ENCODE measurements at regions not wholly inside any gene's neighbourhood (a gene's known extent, or its start where the extent isn't known, plus 50 kb on each side); places are given as distances from the start of the nearest gene placed in this dataset.

- ATAC-seq (ENCODE audit: poor library complexity) (no peak), DNase-seq (no peak)
- Mint-ChIP-seq H3K27me3 (no peaks in the 10 kb centered on the region), H3K9me3 (peaks cover 16% of the 10 kb centered on the region), H3K4me1 (ENCODE audit: low read depth) (no peaks in the 10 kb centered on the region), H3K27ac (no peak overlapping the region), H3K4me3 (no peak overlapping the region), H3K36me3 (ENCODE audit: low read depth) (no peaks in the 10 kb centered on the region)
- intact Hi-C loops (cut with DNase I, micrococcal nuclease): no loop called here
- H3K4me1 ChIP-seq (ENCODE audit: insufficient read depth, low read length): no peaks in the 10 kb centered on the region
- ChIA-PET CTCF (no interaction called here), POLR2A (no interaction called here)
- TF ChIP-seq CTCF (IDR thresholded peaks at IDR 0.05): no peak
- no peaks in the 10 kb centered on the region for H3K27me3 ChIP-seq (ENCODE audit: control insufficient read depth in 1 of 2, insufficient read depth in 2 of 2, low read length in 2 of 2)
- H3K27ac ChIP-seq (ENCODE audit: low read depth in 1 of 2, low read length in 2 of 2): no peak overlapping the region
- no peak overlapping the region for H3K4me3 ChIP-seq (ENCODE audit: low read length)
- H3K36me3 ChIP-seq (ENCODE audit: insufficient read depth, low read length): no peaks in the 10 kb centered on the region
- H3K9me3 ChIP-seq (ENCODE audit: control insufficient read depth in 1 of 2, insufficient read depth in 1 of 2, low read length in 2 of 2): no peaks in the 10 kb centered on the region
Measured at GRCh38 chr14:87271331-87271730, 721.7 kb downstream of the GALC start.

GRCh38 chr14:87268997-87269396 lies 724.0 kb downstream of the GALC start:
- Mint-ChIP-seq H3K4me1 (ENCODE audit: low read depth) (no peaks in the 10 kb centered on the region), H3K9me3 (peaks cover 15% of the 10 kb centered on the region), H3K27me3 (no peaks in the 10 kb centered on the region), H3K27ac (no peak overlapping the region), H3K4me3 (no peak overlapping the region), H3K36me3 (ENCODE audit: low read depth) (no peaks in the 10 kb centered on the region)
- Histone ChIP-seq H3K4me1 (ENCODE audit: insufficient read depth, low read length) (no peaks in the 10 kb centered on the region), H3K4me3 (ENCODE audit: low read length) (no peak overlapping the region), H3K9me3 (ENCODE audit: control insufficient read depth in 1 of 2, insufficient read depth in 1 of 2, low read length in 2 of 2) (no peaks in the 10 kb centered on the region), H3K36me3 (ENCODE audit: insufficient read depth, low read length) (no peaks in the 10 kb centered on the region), H3K27me3 (ENCODE audit: control insufficient read depth in 1 of 2, insufficient read depth in 2 of 2, low read length in 2 of 2) (no peaks in the 10 kb centered on the region), H3K27ac (ENCODE audit: low read depth in 1 of 2, low read length in 2 of 2) (no peak overlapping the region)
- POLR2A ChIA-PET: no interaction called here
- CTCF ChIA-PET: no interaction called here
- no peak for ATAC-seq (ENCODE audit: poor library complexity)
- no peak for DNase-seq
- no peak for TF ChIP-seq CTCF (IDR thresholded peaks at IDR 0.05)
- intact Hi-C loops (cut with DNase I, micrococcal nuclease): no loop called here

GRCh38 chr14:87264796-87265195 lies 728.2 kb downstream of the GALC start:
- H3K36me3 Mint-ChIP-seq (ENCODE audit: low read depth): no peaks in the 10 kb centered on the region
- no peak overlapping the region for H3K27ac Mint-ChIP-seq
- H3K9me3 ChIP-seq (ENCODE audit: control insufficient read depth in 1 of 2, insufficient read depth in 1 of 2, low read length in 2 of 2): no peaks in the 10 kb centered on the region
- H3K27me3 Mint-ChIP-seq: no peaks in the 10 kb centered on the region
- peaks cover 16% of the 10 kb centered on the region for H3K9me3 Mint-ChIP-seq
- intact Hi-C loops (cut with DNase I, micrococcal nuclease): no loop called here
- H3K4me1 ChIP-seq (ENCODE audit: insufficient read depth, low read length): no peaks in the 10 kb centered on the region
- no peaks in the 10 kb centered on the region for H3K27me3 ChIP-seq (ENCODE audit: control insufficient read depth in 1 of 2, insufficient read depth in 2 of 2, low read length in 2 of 2)
- DNase-seq: no peak
- H3K27ac ChIP-seq (ENCODE audit: low read depth in 1 of 2, low read length in 2 of 2): no peak overlapping the region
- no peaks in the 10 kb centered on the region for H3K36me3 ChIP-seq (ENCODE audit: insufficient read depth, low read length)
- no peak for TF ChIP-seq CTCF (IDR thresholded peaks at IDR 0.05)
- ChIA-PET CTCF (no interaction called here), POLR2A (no interaction called here)
- no peak for ATAC-seq (ENCODE audit: poor library complexity)
- no peak overlapping the region for H3K4me3 ChIP-seq (ENCODE audit: low read length)
- no peak overlapping the region for H3K4me3 Mint-ChIP-seq
- H3K4me1 Mint-ChIP-seq (ENCODE audit: low read depth): no peaks in the 10 kb centered on the region
